ENCODE measurements at regions not wholly inside any gene's neighbourhood (a gene's known extent, or its start where the extent isn't known, plus 50 kb on each side); places are given as distances from the start of the nearest gene placed in this dataset.

GRCh38 chr9:106752581-106752980 lies 110.4 kb upstream of the ZNF462 start:
- no peak overlapping the region for H3K27ac ChIP-seq
- peak; percentile 27 to 53 for ATAC-seq
- H3K36me3 ChIP-seq, result no peaks in the 10 kb centered on the region

GRCh38 chr9:106753155-106753671 lies 109.8 kb upstream of the ZNF462 start:
- DNase-seq (no peak), ATAC-seq (peak; percentile 62 to 64)
- H3K27me3 ChIP-seq (ENCODE audit: low read depth), result no peaks in the 10 kb centered on the region
- intact Hi-C loops (cut with DNase I), result no loop called here
- no peak overlapping the region for H3K4me3 ChIP-seq
- no peaks in the 10 kb centered on the region for H3K4me1 ChIP-seq
- no peaks in the 10 kb centered on the region for H3K9me3 ChIP-seq
- TF ChIP-seq CTCF (IDR thresholded peaks at IDR 0.05), result no peak
- H3K36me3 ChIP-seq, result no peaks in the 10 kb centered on the region
- H3K27ac ChIP-seq, result no peak overlapping the region

More at GRCh38 chr9:106752581-106752980, 110.4 kb upstream of the ZNF462 start:
- H3K4me3 ChIP-seq, result no peak overlapping the region
- no peak for DNase-seq
- no peak for TF ChIP-seq CTCF (IDR thresholded peaks at IDR 0.05)
- no peaks in the 10 kb centered on the region for H3K9me3 ChIP-seq
- no peaks in the 10 kb centered on the region for H3K4me1 ChIP-seq
- intact Hi-C loops (cut with DNase I), result no loop called here
- H3K27me3 ChIP-seq (ENCODE audit: low read depth), result no peaks in the 10 kb centered on the region

- ATAC-seq, result peak; percentile 67 to 86
- DNase-seq, result no peak
- no peaks in the 10 kb centered on the region for H3K36me3 ChIP-seq
- no peak overlapping the region for H3K27ac ChIP-seq
- TF ChIP-seq CTCF (IDR thresholded peaks at IDR 0.05), result no peak
- H3K4me1 ChIP-seq, result no peaks in the 10 kb centered on the region
- no peak overlapping the region for H3K4me3 ChIP-seq
- no peaks in the 10 kb centered on the region for H3K9me3 ChIP-seq
- intact Hi-C loops (cut with DNase I), result no loop called here
- H3K27me3 ChIP-seq (ENCODE audit: low read depth), result no peaks in the 10 kb centered on the region
Observed at GRCh38 chr9:106755736-106756135, 107.2 kb upstream of the ZNF462 start.

- intact Hi-C loops (cut with DNase I), result no loop called here
- no peaks in the 10 kb centered on the region for H3K36me3 ChIP-seq
- no peak for TF ChIP-seq CTCF (IDR thresholded peaks at IDR 0.05)
- no peak for DNase-seq
- no peak overlapping the region for H3K27ac ChIP-seq
- no peak for ATAC-seq
- H3K4me1 ChIP-seq, result no peaks in the 10 kb centered on the region
- H3K27me3 ChIP-seq (ENCODE audit: low read depth), result no peaks in the 10 kb centered on the region
- no peaks in the 10 kb centered on the region for H3K9me3 ChIP-seq
- H3K4me3 ChIP-seq, result no peak overlapping the region
Observed at GRCh38 chr9:106757514-106757913, 105.5 kb upstream of the ZNF462 start.

- no peaks in the 10 kb centered on the region for H3K36me3 ChIP-seq
- no peak for DNase-seq
- TF ChIP-seq CTCF (IDR thresholded peaks at IDR 0.05), result no peak
- no peaks in the 10 kb centered on the region for H3K4me1 ChIP-seq
- H3K4me3 ChIP-seq, result no peak overlapping the region
- no peak overlapping the region for H3K27ac ChIP-seq
- H3K27me3 ChIP-seq (ENCODE audit: low read depth), result no peaks in the 10 kb centered on the region
- no peak for ATAC-seq
- no peaks in the 10 kb centered on the region for H3K9me3 ChIP-seq
- intact Hi-C loops (cut with DNase I), result no loop called here
Observed at GRCh38 chr9:106758911-106759310, 104.1 kb upstream of the ZNF462 start.

- ATAC-seq (no peak), DNase-seq (no peak)
- no peak for TF ChIP-seq CTCF (IDR thresholded peaks at IDR 0.05)
- intact Hi-C loops (cut with DNase I), result no loop called here
- Histone ChIP-seq H3K4me3 (no peak overlapping the region), H3K27me3 (ENCODE audit: low read depth) (no peaks in the 10 kb centered on the region), H3K9me3 (no peaks in the 10 kb centered on the region), H3K36me3 (no peaks in the 10 kb centered on the region), H3K27ac (no peak overlapping the region), H3K4me1 (no peaks in the 10 kb centered on the region)
Observed at GRCh38 chr9:106761493-106761892, 101.5 kb upstream of the ZNF462 start.
